Loucy (cell line): ENCODE measurements at regions not wholly inside any gene's neighbourhood (a gene's known extent, or its start where the extent isn't known, plus 50 kb on each side); places are given as distances from the start of the nearest gene placed in this dataset.
"Not testable (repeated sequence)": the region's sequence is repeated elsewhere in the genome, so short reads cannot be mapped to it uniquely, and the experiment has no call there.

Source experiments
- H2AFZ ChIP-seq: fragments of 200-600 bp; sonication (generic); 2 replicates; pipeline ENCODE4 v1.6.0; 2016; ENCODE audit warnings: antibody characterized with exemption, mild to moderate bottlenecking, low read length, moderate library complexity
- H3F3A ChIP-seq: fragments of 200-600 bp; 2 replicates; pipeline ENCODE4 v1.6.0; 2016; ENCODE audit warnings: antibody characterized with exemption, low read depth, mild to moderate bottlenecking
- H3K27me3 ChIP-seq: fragments of 200-600 bp; sonication (generic); 2 replicates; pipeline ENCODE4 v1.6.1; 2014; ENCODE audit warnings: low read length, mild to moderate bottlenecking; ENCODE audit not compliant: insufficient read depth, poor library complexity, severe bottlenecking
- H3K36me3 ChIP-seq: fragments of 200-600 bp; sonication (generic); 2 replicates; pipeline ENCODE4 v1.6.1; 2016; ENCODE audit warnings: low read length; ENCODE audit not compliant: insufficient read depth
- H3K4me1 ChIP-seq: fragments of 200-600 bp; sonication (generic); 2 replicates; pipeline ENCODE4 v1.5.1; 2014; ENCODE audit warnings: low read length, mild to moderate bottlenecking; ENCODE audit not compliant: insufficient read depth, poor library complexity, severe bottlenecking
- H3K4me2 ChIP-seq: fragments of 200-600 bp; sonication (generic); 2 replicates; pipeline ENCODE4 v1.6.0; 2014; ENCODE audit warnings: antibody characterized with exemption, low read length, low read depth, mild to moderate bottlenecking; ENCODE audit not compliant: poor library complexity, severe bottlenecking
- H3K4me3 ChIP-seq: fragments of 200-600 bp; sonication (generic); 2 replicates; pipeline ENCODE4 v1.5.1; 2014; ENCODE audit warnings: low read length, mild to moderate bottlenecking, mixed read lengths; ENCODE audit not compliant: poor library complexity, severe bottlenecking
- H3K79me2 ChIP-seq: fragments of 200-600 bp; sonication (generic); 2 replicates; pipeline ENCODE4 v1.6.1; 2014; ENCODE audit warnings: low read length; ENCODE audit not compliant: insufficient read depth
- H3K9ac ChIP-seq: fragments of 200-600 bp; sonication (generic); 2 replicates; pipeline ENCODE4 v1.6.0; 2014; ENCODE audit warnings: mild to moderate bottlenecking, low read depth, low read length, moderate library complexity; ENCODE audit not compliant: poor library complexity, severe bottlenecking
- H3K9me2 ChIP-seq: fragments of 200-600 bp; sonication (generic); replicated peaks from 2 replicates; pipeline ENCODE4 v1.6.1; 2016; ENCODE audit warnings: low read depth, low read length, mixed read lengths
- H3K9me3 ChIP-seq: fragments of 200-600 bp; sonication (generic); 2 replicates; pipeline ENCODE4 v1.6.1; 2014; ENCODE audit warnings: mild to moderate bottlenecking, antibody characterized with exemption, low read length, low read depth; ENCODE audit not compliant: insufficient read depth
- H4K20me1 ChIP-seq: fragments of 200-600 bp; sonication (generic); 2 replicates; pipeline ENCODE4 v1.6.0; 2014; ENCODE audit warnings: antibody characterized with exemption, low read length, mild to moderate bottlenecking; ENCODE audit not compliant: insufficient read depth, poor library complexity, severe bottlenecking
- EZH2phosphoT487 ChIP-seq: fragments of 200-600 bp; IDR thresholded peaks from 2 replicates; pipeline ENCODE4 v1.6.1; 2018; ENCODE audit warnings: antibody characterized with exemption, mild to moderate bottlenecking, moderate library complexity, borderline replicate concordance
- TF ChIP-seq, protein P1 (sequence below): fragments of 200-600 bp; sonication (generic); conservative IDR thresholded peaks from 2 replicates; pipeline ENCODE4 v1.5.1; 2014; ENCODE audit warnings: mild to moderate bottlenecking, antibody characterized with exemption, low read length

- Histone ChIP-seq H4K20me1 (no peaks in the 10 kb centered on the region), H3K27me3 (no peaks in the 10 kb centered on the region)
- TF ChIP-seq, protein P1, sequence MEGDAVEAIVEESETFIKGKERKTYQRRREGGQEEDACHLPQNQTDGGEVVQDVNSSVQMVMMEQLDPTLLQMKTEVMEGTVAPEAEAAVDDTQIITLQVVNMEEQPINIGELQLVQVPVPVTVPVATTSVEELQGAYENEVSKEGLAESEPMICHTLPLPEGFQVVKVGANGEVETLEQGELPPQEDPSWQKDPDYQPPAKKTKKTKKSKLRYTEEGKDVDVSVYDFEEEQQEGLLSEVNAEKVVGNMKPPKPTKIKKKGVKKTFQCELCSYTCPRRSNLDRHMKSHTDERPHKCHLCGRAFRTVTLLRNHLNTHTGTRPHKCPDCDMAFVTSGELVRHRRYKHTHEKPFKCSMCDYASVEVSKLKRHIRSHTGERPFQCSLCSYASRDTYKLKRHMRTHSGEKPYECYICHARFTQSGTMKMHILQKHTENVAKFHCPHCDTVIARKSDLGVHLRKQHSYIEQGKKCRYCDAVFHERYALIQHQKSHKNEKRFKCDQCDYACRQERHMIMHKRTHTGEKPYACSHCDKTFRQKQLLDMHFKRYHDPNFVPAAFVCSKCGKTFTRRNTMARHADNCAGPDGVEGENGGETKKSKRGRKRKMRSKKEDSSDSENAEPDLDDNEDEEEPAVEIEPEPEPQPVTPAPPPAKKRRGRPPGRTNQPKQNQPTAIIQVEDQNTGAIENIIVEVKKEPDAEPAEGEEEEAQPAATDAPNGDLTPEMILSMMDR = no peak
- TF ChIP-seq EZH2phosphoT487 = no peak
These were observed 235.2 kb upstream of the EPHA7 start for GRCh38 chr6:93654548-93654947.

GRCh38 chr6:93644611-93645010 is 225.3 kb upstream of the EPHA7 start:
- no peak for TF ChIP-seq EZH2phosphoT487
- TF ChIP-seq, protein P1 = no peak
- H4K20me1 ChIP-seq = no peaks in the 10 kb centered on the region
- H3K79me2 ChIP-seq = no peaks in the 10 kb centered on the region
- H3K27me3 ChIP-seq = no peaks in the 10 kb centered on the region
- H3K9me3 ChIP-seq = no peaks in the 10 kb centered on the region
- no peaks in the 10 kb centered on the region for H3F3A ChIP-seq
- H3K4me3 ChIP-seq = no peak overlapping the region
- no peak overlapping the region for H3K9ac ChIP-seq
- H3K9me2 ChIP-seq = no peaks in the 10 kb centered on the region
- H3K36me3 ChIP-seq = no peaks in the 10 kb centered on the region
- no peaks in the 10 kb centered on the region for H3K4me1 ChIP-seq
- no peak overlapping the region for H2AFZ ChIP-seq
- H3K4me2 ChIP-seq = no peak overlapping the region

More at GRCh38 chr6:93654548-93654947, 235.2 kb upstream of the EPHA7 start:
- H2AFZ ChIP-seq = no peak overlapping the region
- no peaks in the 10 kb centered on the region for H3K4me1 ChIP-seq
- no peak overlapping the region for H3K4me3 ChIP-seq
- H3K79me2 ChIP-seq = no peaks in the 10 kb centered on the region
- no peaks in the 10 kb centered on the region for H3K9me3 ChIP-seq
- no peaks in the 10 kb centered on the region for H3K9me2 ChIP-seq
- no peaks in the 10 kb centered on the region for H3K36me3 ChIP-seq
- H3F3A ChIP-seq = no peaks in the 10 kb centered on the region
- H3K9ac ChIP-seq = no peak overlapping the region
- H3K4me2 ChIP-seq = no peak overlapping the region

DNA sequence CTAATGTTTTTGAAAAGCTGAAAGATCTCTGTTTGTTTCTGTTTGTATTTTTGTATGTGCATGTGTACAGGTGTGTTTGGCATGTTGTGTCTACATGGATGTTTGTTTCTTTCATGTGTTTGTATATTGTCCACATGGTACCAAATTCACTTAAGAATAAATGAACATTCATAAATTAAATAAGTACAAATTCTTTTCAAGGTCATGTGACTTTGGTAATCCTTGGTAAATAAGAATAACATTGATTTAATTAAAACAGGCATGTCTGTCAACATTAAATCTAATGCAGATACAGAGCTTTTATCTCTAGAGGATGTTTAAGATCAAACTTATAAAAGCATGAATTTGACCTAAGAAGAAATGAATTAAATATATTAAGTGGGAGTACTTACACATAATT is 219.8 kb upstream of the EPHA7 start:
- Histone ChIP-seq H3K9me2 (no peaks in the 10 kb centered on the region), H3K27me3 (no peaks in the 10 kb centered on the region), H3K9me3 (no peaks in the 10 kb centered on the region), H3F3A (no peaks in the 10 kb centered on the region), H2AFZ (peak overlapping the region; percentile 54; the same call in 1 of the 2 replicates), H3K36me3 (no peaks in the 10 kb centered on the region), H4K20me1 (no peaks in the 10 kb centered on the region), H3K79me2 (no peaks in the 10 kb centered on the region), H3K4me2 (peak overlapping the region; percentile 24), H3K9ac (no peak overlapping the region), H3K4me1 (no peaks in the 10 kb centered on the region), H3K4me3 (no peak overlapping the region)
- TF ChIP-seq, protein P1 = no peak
- TF ChIP-seq EZH2phosphoT487 = no peak

GRCh38 chr6:93636987-93637664 is 217.8 kb upstream of the EPHA7 start:
- not testable (repeated sequence) for H3K9me3 ChIP-seq, H3K9ac ChIP-seq, H3K27me3 ChIP-seq, H3K9me2 ChIP-seq, H3K4me3 ChIP-seq, H3K79me2 ChIP-seq, H4K20me1 ChIP-seq, H3F3A ChIP-seq, H3K36me3 ChIP-seq, H3K4me2 ChIP-seq, H3K4me1 ChIP-seq, H2AFZ ChIP-seq
